ENCODE measurements at regions not wholly inside any gene's neighbourhood (a gene's known extent, or its start where the extent isn't known, plus 50 kb on each side); places are given as distances from the start of the nearest gene placed in this dataset.

- TF ChIP-seq CTCF (IDR thresholded peaks at IDR 0.05) (no peak), POLR2A (IDR thresholded peaks at IDR 0.05) (no peak)
Measured at GRCh38 chr4:182015893-182016292, 227.3 kb upstream of the TENM3 start.

Measured in heart left ventricle (tissue), 13 donors.